ENCODE measurements at regions not wholly inside any gene's neighbourhood (a gene's known extent, or its start where the extent isn't known, plus 50 kb on each side); places are given as distances from the start of the nearest gene placed in this dataset.
"Not testable (repeated sequence)": the region's sequence is repeated elsewhere in the genome, so short reads cannot be mapped to it uniquely, and the experiment has no call there.

DNA sequence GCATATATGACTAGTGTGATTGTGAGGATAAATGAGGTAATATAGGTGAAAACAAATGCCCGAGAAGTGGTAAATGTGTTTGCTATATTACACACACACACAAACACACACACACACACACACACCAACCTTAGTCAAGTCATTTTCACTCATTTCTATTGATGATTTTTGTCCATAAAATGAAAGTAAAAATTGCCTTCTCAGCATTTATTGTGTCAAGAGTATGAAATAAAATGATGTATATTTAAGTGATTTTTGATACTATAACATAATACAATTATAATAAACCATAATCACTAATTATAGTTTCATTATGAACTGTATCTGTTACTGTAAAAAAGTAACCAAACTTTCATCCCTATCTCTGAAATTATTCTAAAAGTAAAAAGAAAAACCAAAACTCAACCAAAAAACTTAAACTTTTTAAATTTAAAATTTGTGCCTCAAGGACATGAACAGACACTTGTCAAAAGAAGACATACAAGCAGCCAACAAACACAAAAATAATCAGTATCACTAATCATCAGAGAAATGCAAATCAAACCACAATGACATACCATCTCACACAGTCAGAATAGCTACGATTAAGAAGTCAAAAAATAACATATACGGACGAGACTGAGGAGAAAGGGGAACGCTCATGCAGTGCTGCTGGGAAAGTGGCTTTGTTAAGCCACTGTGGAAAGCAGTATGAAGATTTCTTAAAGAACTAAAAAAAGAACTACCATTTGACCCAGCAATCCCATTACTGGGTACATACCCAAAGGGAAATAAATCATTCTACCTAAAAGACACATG, 601.0 kb downstream of the TMA16 start:
- no peak for DNase-seq (ENCODE audit: low read depth in 2 of 2)

DNA sequence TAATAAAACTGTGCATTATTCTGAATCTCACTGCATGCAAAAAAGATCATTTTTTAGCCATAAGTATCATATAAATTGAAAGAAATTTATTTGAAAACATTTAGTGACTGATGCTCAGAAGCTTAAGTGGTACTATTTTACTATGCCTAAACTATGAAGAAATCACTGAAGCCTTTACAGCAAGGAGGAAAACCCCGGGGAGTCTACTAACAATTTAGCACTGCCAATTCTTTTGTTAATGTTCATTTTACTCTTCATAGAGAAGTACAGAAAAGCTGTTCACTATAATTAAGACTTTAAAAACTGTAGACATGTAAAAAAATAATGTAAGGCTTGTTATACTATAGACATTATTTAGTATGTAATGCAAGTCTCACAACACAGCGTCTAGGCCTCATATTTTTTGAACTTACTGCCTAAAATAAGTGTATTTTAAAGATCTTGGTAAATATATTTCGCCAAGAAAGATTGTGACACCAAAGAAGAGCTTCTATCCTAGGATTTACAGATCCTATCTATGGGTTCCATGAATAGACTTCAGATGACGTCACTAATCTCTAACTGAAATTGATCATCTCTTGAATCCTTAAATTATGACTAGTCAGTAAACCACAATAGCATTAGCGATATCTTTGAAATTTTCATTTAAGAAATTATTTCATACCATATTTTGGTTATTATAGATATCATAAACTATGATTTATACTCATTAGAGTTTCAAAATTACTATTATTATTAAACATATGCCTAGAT, 602.5 kb downstream of the TMA16 start:
- DNase-seq (ENCODE audit: low read depth in 2 of 2): no peak

DNA sequence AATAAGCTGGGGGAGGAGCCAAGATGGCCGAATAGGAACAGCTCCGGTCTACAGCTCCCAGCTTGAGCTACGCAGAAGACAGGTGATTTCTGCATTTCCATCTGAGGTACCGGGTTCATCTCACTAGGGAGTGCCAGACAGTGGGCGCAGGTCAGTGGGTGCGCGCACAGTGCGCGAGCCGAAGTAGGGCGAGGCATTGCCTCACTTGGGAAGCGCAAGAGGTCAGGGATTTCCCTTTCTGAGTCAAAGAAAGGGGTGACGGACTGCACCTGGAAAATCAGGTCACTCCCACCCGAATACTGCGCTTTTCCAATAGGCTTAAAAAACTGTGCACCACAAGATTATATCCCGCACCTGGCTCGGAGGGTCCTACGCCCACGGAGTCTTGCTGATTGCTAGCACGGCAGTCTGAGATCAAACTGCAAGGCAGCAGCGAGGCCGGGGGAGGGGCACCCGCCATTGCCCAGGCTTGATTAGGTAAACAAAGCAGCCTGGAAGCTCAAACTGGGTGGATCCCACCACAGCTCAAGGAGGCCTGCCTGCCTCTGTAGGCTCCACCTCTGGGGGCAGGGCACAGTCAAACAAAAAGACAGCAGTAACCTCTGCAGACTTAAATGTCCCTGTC, 606.4 kb downstream of the TMA16 start:
- DNase-seq (ENCODE audit: low read depth in 2 of 2): not testable (repeated sequence)

DNA sequence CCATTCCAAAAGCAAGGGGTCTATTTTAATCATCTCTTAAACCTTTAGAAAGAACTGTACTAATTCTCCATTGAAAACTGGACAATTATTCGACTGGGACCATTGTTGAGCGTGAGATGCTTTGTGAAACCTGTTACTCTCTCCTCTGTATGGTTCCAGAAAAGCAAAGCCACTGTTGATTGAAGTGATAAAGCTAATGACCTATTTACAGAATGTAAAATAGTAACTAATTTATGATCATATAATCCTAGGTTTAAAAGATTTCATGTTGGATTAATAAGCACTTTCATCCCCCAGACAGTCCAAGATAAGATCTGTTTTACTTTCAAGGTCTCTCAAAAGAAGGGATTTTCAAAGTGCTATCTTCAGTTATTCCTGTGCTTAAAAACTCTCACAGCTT, 614.5 kb downstream of the TMA16 start:
- DNase-seq (ENCODE audit: low read depth in 2 of 2): no peak

DNA sequence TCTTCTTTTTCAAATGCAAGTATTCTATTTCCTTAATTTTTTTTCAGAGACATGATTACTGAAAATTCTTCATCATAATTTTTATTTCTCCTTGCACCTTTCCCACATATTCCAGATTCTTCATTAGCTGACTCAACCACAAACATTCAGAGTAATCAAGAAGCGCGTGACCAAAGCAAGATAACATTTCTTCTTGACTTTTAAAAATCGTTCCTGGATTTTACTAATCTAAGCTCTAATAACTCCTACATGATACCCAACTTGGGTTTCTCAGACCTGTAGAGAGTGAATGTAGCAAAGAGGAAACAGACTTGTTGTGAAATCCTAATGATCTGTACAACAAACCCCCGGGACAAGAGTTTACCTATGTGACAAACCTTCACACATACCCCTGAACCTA, 615.0 kb downstream of the TMA16 start:
- no peak for DNase-seq (ENCODE audit: low read depth in 2 of 2)

DNA sequence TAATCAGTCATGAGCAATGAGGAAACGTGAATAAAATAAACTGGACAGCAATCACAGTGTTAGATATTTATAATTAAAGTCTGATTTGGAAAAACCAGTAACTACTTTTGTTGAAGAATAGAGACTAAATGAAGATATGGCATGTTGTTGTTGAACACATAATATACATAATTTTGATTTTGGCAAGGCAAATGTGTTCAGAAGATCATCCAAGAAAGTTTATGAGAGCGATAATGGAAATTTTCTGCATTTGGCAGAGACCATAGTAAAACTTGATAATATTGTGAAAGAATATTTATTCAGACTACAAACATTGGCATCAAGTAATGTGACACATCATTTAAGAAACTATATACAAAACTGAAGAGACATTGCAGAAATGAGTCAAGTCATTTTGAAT, 620.7 kb downstream of the TMA16 start:
- DNase-seq (ENCODE audit: low read depth in 2 of 2): no peak

DNA sequence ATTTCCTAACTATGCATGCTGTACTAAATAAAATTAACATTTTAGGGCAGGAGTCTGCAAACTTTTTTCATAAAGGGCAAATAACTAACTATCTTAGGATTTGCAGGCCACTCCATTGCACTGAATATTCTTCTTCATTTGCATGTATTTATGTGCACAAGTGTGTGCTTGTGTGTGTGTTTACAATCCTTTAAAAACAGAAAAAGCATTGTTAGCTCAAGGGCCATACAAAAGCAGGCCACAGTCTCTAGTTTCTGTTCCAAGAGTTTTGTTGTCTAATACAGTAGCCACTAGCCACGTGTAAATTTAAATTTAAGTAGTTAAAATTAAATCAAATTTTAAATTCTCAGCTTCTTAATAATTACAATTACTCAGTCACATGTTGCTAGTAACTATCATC, 621.8 kb downstream of the TMA16 start:
- no peak for DNase-seq (ENCODE audit: low read depth in 2 of 2)

DNA sequence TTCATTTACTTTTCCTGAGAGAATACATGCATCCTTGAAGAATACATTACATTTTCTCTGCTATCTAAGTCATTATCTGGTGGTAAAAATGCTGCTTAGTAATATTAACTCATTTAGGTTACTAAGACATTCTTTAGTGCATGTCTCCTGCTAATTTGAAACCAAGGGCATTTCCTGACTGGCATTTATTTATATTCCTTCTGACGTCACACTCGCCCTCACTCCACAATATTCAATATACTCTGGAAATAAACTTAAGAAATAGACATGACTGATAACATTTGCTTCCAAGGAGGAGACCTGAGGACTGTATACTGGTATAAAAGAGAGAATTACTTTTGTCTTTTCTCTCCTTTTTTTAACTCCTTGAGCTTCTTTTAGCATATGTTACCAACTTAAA, 619.5 kb upstream of the SMIM31 start:
- DNase-seq (ENCODE audit: low read depth in 2 of 2): no peak

DNA sequence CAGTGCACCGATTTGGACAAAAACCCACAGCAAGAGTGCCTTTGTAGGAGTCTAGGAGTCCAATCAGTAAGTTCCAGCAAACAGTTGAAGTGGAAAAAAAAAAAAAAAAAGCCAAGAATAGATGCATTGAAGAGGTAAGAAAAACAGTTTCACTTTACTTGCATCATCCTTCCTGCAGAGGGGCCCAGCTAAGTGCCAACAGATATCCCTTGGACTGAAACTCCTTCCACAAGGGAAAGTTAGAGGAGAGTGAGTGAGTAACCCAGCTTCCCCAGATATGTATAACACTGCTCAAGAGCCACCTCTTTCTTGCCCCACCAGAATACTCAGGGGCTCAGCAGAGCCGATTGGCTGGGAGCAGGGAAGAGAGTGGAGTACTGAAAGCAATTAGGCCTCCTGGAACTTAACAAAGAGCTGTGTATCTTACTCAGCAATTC, 617.7 kb upstream of the SMIM31 start:
- DNase-seq (ENCODE audit: low read depth in 2 of 2): no peak

DNA sequence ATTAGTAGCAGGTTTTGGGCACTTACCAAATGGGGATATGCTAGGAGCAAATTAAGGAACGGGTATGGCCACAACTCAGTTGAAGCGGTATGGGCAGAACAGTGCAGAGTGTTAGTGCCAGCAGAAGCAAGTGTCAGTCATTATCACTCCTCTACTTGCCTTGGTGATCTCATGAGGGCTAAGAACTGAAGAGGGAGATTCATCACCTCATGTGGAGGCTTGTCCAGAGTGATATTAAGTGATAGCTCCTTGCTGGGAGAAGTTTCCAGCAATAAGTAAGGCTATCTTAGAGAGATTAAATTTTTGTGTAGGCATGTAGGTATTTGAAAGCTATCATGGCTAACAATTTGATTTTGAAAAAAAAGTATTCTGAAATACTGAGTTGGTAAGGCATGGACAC, 615.4 kb upstream of the SMIM31 start:
- DNase-seq (ENCODE audit: low read depth in 2 of 2): no peak

DNA sequence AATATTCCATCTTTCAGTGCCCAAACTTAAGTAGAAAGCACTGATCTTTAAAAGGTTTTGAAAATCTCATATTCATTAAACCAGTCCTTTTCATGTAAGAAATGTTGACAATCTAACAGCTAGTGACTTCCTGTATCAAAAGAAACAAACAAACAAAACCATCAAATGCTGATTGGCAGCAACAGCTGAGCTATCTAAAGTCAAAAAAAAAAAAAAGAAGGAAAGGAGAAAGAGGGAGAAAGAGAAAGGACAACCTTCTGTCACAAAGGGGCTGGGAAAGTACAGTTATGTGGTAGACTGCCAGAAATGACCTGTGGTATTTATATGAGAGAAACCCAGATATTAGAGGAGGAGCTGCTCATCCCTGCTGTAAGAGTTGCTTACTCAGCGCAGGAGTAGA, 614.6 kb upstream of the SMIM31 start:
- no peak for DNase-seq (ENCODE audit: low read depth in 2 of 2)

DNA sequence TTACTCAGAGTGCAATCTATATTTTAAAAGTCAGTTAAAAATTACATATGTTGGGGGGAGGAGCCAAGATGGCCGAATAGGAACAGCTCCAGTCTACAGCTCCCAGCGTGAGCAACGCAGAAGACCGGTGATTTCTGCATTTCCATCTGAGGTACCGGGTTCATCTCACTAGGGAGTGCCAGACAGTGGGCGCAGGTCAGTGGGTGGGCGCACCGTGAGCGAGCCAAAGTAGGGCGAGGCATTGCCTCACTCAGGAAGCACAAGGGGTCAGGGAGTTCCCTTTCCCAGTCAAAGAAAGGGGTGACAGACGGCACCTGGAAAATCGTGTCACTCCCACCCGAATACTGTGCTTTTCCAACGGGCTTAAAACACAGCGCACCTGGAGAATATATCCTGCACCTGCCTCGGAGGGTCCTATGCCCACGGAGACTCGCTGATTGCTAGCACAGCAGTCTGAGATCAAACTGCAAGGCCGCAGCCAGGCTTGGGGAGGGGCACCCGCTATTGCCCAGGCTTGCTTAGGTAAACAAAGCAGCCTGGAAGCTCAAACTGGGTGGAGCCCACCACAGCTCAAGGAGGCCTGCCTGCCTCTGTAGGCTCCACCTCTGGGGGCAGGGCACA, 612.1 kb upstream of the SMIM31 start:
- not testable (repeated sequence) for DNase-seq (ENCODE audit: low read depth in 2 of 2)

DNA sequence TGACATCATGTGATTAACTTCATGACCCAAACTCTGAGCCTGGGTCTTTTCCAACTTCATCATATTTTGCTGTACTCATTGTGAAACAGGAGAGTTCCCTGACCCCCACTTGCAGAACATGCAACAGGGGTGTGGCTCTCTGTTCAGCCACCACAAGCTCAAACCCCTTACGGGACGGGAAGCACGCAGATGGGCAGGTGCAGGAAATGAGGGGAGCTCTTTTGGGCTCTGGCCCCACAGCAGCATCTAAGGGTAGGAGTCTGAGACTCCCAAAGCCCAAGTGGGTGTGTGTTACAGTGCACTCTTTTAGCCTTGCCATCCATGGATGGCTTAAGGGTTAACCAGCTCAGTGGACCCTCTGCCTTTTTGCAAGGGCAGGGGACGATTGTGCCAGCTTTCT, 599.5 kb upstream of the SMIM31 start:
- no peak for DNase-seq (ENCODE audit: low read depth in 2 of 2)

DNA sequence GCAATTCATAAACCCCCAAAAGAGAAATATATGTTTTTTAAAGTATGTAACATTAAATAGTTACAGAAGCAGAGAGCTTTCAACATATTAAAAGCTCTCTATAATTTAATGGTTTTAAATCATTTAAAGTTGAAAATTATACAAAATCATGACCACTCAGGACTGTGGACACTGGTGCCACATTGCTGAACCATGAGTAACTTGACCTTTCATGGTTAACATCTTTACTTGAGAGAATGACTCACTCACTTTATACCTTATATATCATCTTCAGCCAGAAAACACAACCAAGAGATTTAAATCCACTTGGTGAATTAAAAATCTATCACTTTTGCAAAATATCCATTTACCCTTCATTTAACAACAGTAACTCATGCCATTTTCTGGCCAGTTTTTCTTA, 584.3 kb upstream of the SMIM31 start:
- no peak for DNase-seq (ENCODE audit: low read depth in 2 of 2)

DNA sequence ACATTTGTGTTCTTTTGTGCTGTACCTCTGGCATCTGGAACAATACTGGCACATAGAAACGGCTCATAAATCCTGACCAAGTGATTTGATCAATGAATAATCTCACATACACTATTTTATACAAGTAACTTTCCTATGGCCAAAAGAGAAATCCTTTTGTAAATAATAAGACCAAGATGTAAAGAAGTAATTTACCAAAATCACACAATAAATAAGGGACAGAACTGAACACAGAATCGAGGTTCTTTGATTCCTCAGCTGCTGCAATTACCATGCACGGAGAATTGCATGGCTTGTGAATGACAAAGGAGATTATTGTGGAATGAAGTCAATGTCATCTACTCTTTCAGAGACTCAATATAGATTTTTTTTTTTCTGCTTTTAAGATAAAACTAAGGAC, 576.8 kb upstream of the SMIM31 start:
- DNase-seq (ENCODE audit: low read depth in 2 of 2): no peak

DNA sequence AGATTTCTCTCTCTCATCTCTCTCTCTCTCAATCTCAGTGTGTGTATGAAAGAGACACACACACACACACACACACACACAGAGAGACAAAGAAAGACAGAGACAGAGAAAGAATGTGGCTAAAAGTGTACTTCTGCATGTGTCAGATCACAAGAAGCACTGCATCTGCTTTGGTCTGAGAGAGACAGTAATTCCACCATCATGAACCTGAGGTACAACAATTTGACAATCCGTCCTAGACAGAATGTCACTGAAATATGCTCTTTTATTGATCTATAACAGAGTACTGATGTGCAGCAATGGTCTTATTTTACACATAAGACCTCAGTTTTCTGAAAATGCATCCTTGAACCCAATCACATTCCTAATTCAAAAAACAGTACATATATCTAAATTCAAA, 576.2 kb upstream of the SMIM31 start:
- DNase-seq (ENCODE audit: low read depth in 2 of 2): no peak

DNA sequence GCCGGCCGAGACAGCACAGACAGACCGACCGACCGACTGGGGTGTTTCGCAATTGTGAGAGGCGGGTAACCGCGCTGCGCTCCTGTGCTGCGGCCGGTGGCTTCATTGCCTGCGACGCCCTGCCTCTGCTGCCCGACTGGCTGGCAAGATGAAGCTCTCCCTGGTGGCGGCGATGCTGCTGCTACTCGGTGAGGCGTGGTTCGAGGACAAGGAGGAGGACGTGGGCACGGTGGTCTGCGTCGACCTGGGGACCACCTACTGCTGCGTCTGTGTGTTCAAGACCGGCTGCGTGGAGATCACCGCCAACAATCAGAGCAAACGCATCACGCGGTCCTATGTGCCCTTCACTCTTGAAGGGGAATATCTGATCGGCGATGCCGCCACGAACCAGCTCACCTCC, 565.7 kb upstream of the SMIM31 start:
- DNase-seq (ENCODE audit: low read depth in 2 of 2): no peak

DNA sequence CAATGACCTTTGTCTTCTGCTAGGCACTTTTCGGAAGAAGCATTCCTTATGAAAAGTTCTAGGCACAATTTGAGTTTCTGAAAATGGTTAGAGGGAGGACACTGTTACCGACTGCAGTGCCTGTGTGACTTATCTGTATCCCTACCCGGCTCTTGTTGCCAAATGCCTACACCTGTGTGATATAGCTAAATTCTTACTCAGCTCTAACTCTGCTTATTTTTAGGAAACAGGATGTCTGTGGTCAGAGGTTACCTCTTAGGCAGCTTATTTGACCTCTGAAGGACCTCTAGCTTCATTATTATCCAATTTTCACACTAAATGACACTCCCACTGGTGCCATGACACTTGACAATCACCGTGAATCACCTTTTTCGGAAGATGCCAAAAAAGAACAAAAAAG, 561.1 kb upstream of the SMIM31 start:
- no peak for DNase-seq (ENCODE audit: low read depth in 2 of 2)

DNA sequence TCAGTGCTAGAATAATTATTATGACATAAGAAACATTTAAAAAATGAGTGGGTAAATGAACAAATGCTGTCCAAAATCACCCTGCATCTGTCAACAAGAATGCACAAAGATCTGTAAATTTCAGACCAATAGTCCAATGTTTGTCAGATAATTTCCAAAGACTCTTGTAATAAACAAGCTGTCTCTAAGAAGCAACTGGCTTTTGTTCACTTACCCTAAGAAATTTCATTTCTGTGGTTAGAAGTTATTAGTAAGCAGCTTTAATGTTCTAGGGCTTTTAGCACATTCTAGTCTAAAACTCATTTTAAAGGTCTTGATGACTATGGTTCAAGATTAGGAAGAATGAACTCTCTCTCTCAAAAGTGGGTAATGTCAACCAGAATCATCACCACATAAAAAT, 560.3 kb upstream of the SMIM31 start:
- no peak for DNase-seq (ENCODE audit: low read depth in 2 of 2)

DNA sequence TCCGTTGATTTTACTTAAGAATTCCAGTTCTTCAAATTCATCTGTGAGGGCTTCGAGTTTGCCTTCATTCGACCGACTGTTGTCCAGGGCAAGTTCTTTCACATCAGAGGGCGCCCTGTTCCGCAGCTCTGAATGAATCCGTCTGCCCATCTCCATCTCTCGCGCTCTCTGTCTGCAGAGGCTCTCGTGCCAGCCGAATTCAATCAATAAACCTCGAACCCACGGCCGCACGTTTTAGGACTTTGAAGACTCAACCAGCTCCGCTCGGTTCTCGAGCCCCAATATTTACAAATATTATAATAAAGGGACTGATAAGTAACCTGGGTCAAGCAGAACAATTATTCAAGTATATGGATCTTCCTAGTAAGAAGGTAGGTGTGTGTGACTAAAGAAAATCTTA, 556.4 kb upstream of the SMIM31 start:
- no peak for DNase-seq (ENCODE audit: low read depth in 2 of 2)

DNA sequence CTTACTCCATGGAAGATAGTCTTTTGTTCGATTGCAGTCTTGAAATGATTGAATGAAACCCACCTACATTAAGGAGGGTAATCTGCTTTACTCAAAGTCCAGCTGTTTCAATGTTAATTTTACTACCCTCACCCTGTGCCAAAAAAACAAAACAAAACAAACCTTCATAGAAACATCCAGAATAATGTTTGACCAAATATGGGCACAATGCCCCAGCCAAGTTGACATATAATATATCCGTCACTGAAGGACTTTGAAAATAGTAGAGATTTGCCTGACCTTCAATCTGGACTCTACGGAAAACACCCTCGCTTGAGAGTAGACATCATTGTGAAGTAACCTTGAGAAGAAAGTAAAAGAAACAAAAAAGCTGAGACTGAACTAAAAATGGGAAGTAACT, 550.5 kb upstream of the SMIM31 start:
- no peak for DNase-seq (ENCODE audit: low read depth in 2 of 2)

DNA sequence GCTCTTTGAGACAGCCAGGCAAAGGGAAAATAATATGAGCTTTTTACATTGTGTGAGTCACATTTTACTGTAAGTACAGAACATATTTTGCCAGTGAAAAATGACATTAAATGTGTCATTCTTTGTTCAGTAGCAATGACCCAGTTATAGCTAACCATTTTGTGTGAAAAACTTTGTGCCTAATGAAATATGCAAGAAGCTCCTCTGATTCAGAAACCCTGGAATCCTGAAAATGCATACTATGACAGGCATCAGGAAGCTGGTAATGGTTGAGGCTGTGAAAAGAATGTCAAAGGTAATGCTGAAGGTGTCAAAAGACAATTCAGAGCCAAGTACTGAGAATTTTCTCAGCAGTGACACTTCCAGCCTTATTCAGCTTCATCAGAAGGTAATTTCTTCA, 549.5 kb upstream of the SMIM31 start:
- DNase-seq (ENCODE audit: low read depth in 2 of 2): no peak

DNA sequence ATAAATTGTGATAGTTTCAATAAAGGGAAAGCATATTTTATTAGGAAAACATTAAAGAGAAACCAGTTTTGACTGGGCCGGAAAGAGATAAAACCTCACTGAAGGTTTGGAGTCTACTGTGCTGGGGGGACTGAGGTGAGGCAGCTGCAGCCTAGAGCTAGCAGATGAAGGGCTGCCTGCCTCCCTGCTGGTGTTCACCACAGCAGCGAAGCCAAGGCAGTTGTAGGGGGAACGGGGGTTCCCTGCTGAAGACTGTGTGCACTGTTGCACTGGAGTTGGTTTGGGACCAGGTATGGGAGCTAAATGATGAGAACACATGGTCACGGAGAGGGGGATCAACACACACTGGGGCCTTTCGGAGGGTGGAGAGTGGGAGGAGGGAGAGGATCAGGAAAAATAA, 546.5 kb upstream of the SMIM31 start:
- no peak for DNase-seq (ENCODE audit: low read depth in 2 of 2)
